OCI-LY3 (cell line): ENCODE measurements at regions not wholly inside any gene's neighbourhood (a gene's known extent, or its start where the extent isn't known, plus 50 kb on each side); places are given as distances from the start of the nearest gene placed in this dataset.

Source experiments
- H2AFZ ChIP-seq: fragments of 200-600, 300-600 bp; shearing (Covaris generic); 2 replicates; pipeline ENCODE4 v1.6.0; 2014; ENCODE audit warnings: antibody characterized with exemption, low read depth, low read length
- H3K27ac ChIP-seq: fragments of 200-600, 300-600 bp; sonication (generic); 2 replicates; pipeline ENCODE4 v1.5.1; 2014; ENCODE audit warnings: mild to moderate bottlenecking, low read length, moderate library complexity, mixed read lengths
- H3K27me3 ChIP-seq: fragments of 200-600, 300-600 bp; sonication (generic); 2 replicates; pipeline ENCODE4 v1.6.1; 2014; ENCODE audit warnings: low read depth, low read length, mixed read lengths
- H3K36me3 ChIP-seq: fragments of 200-600, 300-600 bp; sonication (generic); replicated peaks from 2 replicates; pipeline ENCODE3; 2014; ENCODE audit warnings: low read depth, low read length, mixed read lengths
- H3K4me1 ChIP-seq: fragments of 300-600, 200-600 bp; sonication (generic); 2 replicates; pipeline ENCODE4 v1.6.1; 2014; ENCODE audit warnings: low read length, mixed read lengths
- H3K4me2 ChIP-seq: fragments of 200-600, 300-600 bp; sonication (generic); 2 replicates; pipeline ENCODE4 v1.6.1; 2014; ENCODE audit warnings: low read length, mixed read lengths
- H3K4me3 ChIP-seq: fragments of 300-600, 200-600 bp; sonication (generic); 2 replicates; pipeline ENCODE4 v1.5.1; 2014; ENCODE audit warnings: antibody characterized with exemption, mild to moderate bottlenecking, low read length, moderate library complexity
- H3K79me2 ChIP-seq: fragments of 300-600, 200-600 bp; shearing (Covaris generic); 2 replicates; pipeline ENCODE4 v1.6.1; 2014; ENCODE audit warnings: mild to moderate bottlenecking, low read length, mixed read lengths
- H3K9ac ChIP-seq: fragments of 300-600, 200-600 bp; shearing (Covaris generic); 2 replicates; pipeline ENCODE4 v1.6.0; 2014; ENCODE audit warnings: mild to moderate bottlenecking, low read length, moderate library complexity
- H3K9me3 ChIP-seq: fragments of 200-600, 300-600 bp; shearing (Covaris generic); 2 replicates; pipeline ENCODE4 v1.6.1; 2014; ENCODE audit warnings: low read length, mixed read lengths; ENCODE audit not compliant: insufficient read depth
- H4K20me1 ChIP-seq: fragments of 200-600, 300-600 bp; sonication (generic); 2 replicates; pipeline ENCODE4 v1.6.1; 2016; ENCODE audit warnings: low read length, mixed read lengths; ENCODE audit not compliant: insufficient read depth
- EZH2phosphoT487 ChIP-seq: fragments of 200-600 bp; shearing (Covaris generic); IDR thresholded peaks from 2 replicates; pipeline ENCODE4 v1.6.1; 2018; ENCODE audit warnings: antibody characterized with exemption, mixed run types, low read depth
- TF ChIP-seq, protein P1 (sequence below): fragments of 200-600, 300-600 bp; sonication (generic); IDR thresholded peaks from 2 replicates; pipeline ENCODE4 v1.5.1; 2014; ENCODE audit warnings: antibody characterized with exemption, low read length, low read depth

DNA sequence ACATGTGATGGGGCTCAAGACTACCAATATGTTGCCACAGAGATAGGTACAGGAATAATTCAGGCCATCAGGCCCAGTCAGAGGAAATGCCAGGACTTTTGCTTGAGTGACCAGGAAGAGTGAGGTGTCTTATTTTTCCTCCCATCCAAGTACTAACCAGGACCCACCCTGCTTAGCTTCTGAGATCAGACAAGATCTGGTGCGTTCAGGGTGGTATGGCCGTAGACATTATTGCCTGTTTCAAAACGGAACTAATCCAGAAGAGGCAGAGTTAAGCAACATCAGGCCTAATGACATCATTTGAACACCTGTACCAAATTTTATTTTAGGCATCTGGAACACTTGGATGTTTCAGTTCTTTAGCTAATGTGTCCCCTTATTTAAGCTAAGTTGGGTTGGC is 205.5 kb upstream of the POU2AF2 start:
- Histone ChIP-seq H3K27ac (no peak overlapping the region), H4K20me1 (no peaks in the 10 kb centered on the region), H3K9me3 (no peaks in the 10 kb centered on the region), H3K4me2 (no peak overlapping the region), H3K27me3 (no peaks in the 10 kb centered on the region), H3K36me3 (no peaks in the 10 kb centered on the region), H3K4me1 (no peaks in the 10 kb centered on the region), H3K79me2 (no peaks in the 10 kb centered on the region), H3K9ac (no peak overlapping the region), H2AFZ (no peak overlapping the region), H3K4me3 (no peak overlapping the region)
- TF ChIP-seq EZH2phosphoT487 = no peak

DNA sequence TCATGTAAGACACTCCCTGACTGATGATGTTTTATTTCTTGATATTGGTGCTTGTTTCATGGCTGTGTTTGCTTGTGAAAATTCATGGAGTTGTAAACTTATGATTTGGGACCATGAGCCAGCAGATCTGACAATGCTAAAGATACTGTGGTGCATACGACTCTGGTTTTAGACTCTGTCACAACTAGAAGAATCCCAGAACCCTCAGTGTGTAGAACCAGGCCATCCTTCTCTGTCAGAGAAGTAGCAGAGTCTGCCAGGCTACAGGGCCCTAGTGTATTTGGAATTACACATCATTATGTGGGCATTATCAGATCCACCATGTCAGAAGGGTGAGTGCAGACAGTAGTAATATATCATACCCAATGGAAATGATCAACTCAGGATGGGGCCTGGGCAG is 209.8 kb upstream of the POU2AF2 start:
- Histone ChIP-seq H3K4me2 (no peak overlapping the region), H3K27ac (no peak overlapping the region), H3K4me3 (no peak overlapping the region), H4K20me1 (no peaks in the 10 kb centered on the region), H3K9ac (no peak overlapping the region), H3K79me2 (no peaks in the 10 kb centered on the region), H3K9me3 (no peaks in the 10 kb centered on the region), H2AFZ (no peak overlapping the region), H3K36me3 (no peaks in the 10 kb centered on the region), H3K4me1 (no peaks in the 10 kb centered on the region), H3K27me3 (no peaks in the 10 kb centered on the region)
- TF ChIP-seq, protein P1, sequence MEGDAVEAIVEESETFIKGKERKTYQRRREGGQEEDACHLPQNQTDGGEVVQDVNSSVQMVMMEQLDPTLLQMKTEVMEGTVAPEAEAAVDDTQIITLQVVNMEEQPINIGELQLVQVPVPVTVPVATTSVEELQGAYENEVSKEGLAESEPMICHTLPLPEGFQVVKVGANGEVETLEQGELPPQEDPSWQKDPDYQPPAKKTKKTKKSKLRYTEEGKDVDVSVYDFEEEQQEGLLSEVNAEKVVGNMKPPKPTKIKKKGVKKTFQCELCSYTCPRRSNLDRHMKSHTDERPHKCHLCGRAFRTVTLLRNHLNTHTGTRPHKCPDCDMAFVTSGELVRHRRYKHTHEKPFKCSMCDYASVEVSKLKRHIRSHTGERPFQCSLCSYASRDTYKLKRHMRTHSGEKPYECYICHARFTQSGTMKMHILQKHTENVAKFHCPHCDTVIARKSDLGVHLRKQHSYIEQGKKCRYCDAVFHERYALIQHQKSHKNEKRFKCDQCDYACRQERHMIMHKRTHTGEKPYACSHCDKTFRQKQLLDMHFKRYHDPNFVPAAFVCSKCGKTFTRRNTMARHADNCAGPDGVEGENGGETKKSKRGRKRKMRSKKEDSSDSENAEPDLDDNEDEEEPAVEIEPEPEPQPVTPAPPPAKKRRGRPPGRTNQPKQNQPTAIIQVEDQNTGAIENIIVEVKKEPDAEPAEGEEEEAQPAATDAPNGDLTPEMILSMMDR = no peak
- TF ChIP-seq EZH2phosphoT487 = no peak

DNA sequence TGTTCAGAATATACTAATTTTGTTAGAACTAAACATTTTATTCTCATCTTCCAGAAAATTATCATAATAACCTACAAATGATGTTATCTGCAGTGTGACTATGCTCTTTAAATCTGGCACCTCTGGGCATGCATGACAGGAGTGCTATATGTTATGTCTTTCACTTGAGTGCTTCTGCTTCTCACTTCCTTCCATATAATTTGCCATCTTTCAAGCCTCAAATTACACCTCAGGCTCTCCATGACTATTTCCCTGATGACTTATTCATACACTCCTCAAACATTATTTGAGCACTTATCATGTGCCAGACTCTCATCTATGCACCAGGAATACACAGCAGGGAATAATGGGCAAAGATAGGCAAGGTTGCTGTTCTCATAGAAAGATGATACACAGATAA is 219.3 kb upstream of the POU2AF2 start:
- TF ChIP-seq, protein P1 = no peak
- TF ChIP-seq EZH2phosphoT487 = no peak
- H3K36me3 ChIP-seq = no peaks in the 10 kb centered on the region
- no peaks in the 10 kb centered on the region for H4K20me1 ChIP-seq
- no peak overlapping the region for H3K9ac ChIP-seq
- no peak overlapping the region for H3K4me3 ChIP-seq
- H3K4me1 ChIP-seq = no peaks in the 10 kb centered on the region
- H3K79me2 ChIP-seq = no peaks in the 10 kb centered on the region
- no peak overlapping the region for H3K27ac ChIP-seq
- no peak overlapping the region for H2AFZ ChIP-seq
- 0 out of 2 replicates have a peak, but pooled peaks cover 2% of the 10 kb centered on the region for H3K27me3 ChIP-seq
- no peaks in the 10 kb centered on the region for H3K9me3 ChIP-seq
- no peak overlapping the region for H3K4me2 ChIP-seq

DNA sequence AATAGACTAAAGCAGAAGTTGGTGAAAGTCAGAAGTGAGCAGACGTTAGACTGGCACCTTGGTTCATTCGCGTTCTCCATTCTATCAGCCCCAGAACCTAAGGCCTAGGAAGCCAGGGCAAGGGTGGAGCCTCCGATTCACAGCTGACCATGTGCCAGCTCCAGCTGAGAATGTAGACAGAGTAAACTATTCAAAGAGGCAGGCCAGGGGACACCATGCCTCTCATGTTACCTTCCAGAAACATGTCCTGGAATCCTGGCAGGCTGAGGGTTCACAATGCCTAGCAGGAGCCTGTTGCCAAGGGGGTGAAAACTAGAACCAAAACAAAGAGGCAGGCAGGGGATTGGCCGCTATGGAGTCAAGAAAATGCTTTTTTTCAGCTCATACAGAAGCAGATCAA is 224.4 kb upstream of the POU2AF2 start:
- H3K36me3 ChIP-seq = no peaks in the 10 kb centered on the region
- no peaks in the 10 kb centered on the region for H3K79me2 ChIP-seq
- H3K9me3 ChIP-seq = no peaks in the 10 kb centered on the region
- H3K9ac ChIP-seq = no peak overlapping the region
- H3K4me1 ChIP-seq = no peaks in the 10 kb centered on the region
- H3K4me2 ChIP-seq = no peak overlapping the region
- TF ChIP-seq, protein P1 = no peak
- TF ChIP-seq EZH2phosphoT487 = no peak
- H4K20me1 ChIP-seq = no peaks in the 10 kb centered on the region
- H2AFZ ChIP-seq = no peak overlapping the region
- H3K4me3 ChIP-seq = no peak overlapping the region
- 0 out of 2 replicates have a peak, but pooled peaks cover 2% of the 10 kb centered on the region for H3K27me3 ChIP-seq
- H3K27ac ChIP-seq = no peak overlapping the region
